SH-SY5Y (cell line): ENCODE measurements at regions not wholly inside any gene's neighbourhood (a gene's known extent, or its start where the extent isn't known, plus 50 kb on each side); places are given as distances from the start of the nearest gene placed in this dataset.

Experiments used
- GATA2 ChIP-seq: IDR thresholded peaks from 2 replicates; pipeline ENCODE4 v1.6.1; 2011; ENCODE audit warnings: mild to moderate bottlenecking, low read depth, low read length
- GATA3 ChIP-seq: IDR thresholded peaks from 2 replicates; pipeline ENCODE4 v1.6.1; 2011; ENCODE audit warnings: low read depth, mild to moderate bottlenecking, low read length, moderate library complexity

DNA sequence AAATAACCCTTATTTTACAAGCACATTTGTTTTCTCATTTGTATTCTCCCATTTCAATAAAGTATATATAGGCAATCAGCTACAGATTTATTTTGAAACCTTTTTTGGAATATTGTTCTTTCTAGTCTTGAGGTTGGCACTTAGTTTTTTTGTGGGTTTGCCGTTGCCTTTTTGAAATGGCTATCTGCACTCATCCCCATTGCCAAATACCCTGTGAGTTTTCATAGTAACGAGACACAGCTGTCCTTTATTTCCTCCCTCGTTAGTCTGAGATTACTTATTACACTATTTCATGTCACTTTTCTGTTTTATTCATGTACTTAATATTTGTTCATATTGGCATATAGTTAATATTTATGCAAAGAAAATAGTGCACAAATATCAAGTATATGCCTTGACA, 1104.0 kb downstream of the SLC6A15 start:
- no peak for TF ChIP-seq GATA3
- no peak for TF ChIP-seq GATA2

DNA sequence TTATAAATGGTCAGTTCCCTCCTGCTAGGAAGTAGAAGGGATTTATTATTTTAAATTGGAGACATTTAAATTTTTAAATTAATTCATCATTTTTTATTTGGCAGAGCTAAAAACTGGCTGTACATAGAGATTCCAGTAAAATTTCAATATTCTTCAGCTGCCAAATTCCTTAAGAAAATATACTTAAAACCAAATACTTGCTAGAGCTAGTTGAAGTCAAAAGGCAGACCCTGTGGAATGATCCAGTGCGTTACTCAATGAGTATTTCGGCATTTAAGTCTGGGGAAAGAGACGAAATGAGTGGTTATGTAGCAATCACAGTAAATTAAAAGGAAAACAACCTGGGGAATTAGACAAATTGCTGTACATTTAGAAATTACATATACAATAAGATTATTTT, 1104.7 kb downstream of the SLC6A15 start:
- TF ChIP-seq GATA3 (no peak), GATA2 (no peak)

DNA sequence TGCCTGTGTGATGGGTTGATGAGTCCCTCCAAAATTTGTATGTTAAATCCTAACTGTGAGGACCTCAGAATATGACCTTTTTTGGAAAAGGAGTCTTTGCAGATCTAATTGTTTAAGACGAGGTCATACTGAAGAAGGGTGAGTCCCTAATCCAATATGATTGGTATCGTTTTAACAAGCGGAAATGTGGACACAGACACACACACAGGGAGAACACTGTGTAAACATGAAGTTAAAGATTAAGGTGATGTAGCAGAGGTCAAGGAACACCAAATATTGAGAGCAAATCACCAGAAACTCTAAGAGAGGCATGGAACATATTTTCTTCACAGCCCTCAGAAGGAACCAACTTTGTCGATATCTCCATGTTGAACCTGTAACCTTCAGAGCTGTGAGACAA, 1106.7 kb downstream of the SLC6A15 start:
- TF ChIP-seq GATA3 (no peak), GATA2 (no peak)

DNA sequence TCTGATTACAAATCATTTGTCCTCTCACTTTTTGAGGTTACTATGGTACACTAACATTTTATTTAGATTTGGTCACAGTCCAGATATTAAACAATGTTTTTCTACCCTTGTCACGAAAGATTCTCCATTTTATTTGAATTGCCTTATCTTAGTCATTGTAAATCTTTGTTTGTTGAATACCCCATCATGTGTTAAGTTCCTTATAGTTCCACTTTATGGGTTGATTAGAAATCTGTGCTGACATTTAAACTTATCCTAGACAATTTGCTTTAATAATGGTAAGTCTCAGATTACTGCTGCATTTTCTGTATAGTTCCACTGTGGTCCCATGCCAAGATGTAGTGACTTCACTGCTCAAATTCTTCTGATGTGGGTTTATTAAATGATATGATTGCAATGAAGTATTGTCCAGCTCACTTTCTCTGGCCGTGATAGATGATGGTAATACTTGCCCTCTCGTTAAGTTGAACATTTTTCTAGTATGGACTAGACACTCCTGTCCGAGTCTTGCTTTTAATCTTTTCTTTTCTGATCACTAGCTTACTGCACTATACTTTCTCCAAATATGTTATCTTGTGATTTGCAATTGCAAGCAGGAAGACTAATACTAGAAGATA, 1107.3 kb downstream of the SLC6A15 start:
- TF ChIP-seq GATA2: no peak
- no peak for TF ChIP-seq GATA3

DNA sequence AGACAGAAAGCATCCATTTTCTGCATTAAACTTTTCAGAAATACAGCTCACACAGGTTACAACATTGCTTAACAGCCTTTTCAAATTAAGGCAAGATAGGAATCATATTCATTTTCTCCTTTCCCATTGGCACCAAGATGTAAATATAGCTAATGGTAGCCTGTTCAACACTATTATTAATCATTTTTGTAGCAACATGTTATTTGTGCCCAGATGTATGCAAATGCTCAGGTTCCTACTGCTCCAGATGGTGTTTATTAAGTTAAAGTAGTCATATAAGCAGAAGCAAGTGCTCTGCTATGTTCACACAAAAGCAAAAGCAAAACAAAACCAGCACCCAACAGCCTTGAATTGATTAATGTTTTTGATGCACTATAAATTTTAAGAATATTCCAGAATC, 1110.6 kb downstream of the SLC6A15 start:
- no peak for TF ChIP-seq GATA3
- TF ChIP-seq GATA2: no peak

DNA sequence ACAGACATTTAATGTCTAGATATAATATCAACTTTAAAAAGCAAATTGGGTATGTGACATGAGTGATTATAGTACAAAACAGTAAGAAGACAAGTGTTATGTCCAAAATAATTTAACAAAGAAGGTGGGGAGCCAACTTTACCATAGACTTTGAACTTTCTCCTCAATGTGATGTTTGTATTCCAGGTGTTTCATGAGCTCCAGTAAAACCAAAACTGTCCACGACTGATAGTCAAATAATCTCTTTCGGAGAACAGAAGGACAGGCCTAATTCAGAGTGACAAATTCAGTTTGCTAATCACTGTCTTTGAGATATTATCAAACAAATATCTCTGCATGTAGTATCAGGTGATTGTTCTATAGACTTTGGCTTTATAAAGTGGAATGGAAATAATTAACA, 1112.6 kb downstream of the SLC6A15 start:
- TF ChIP-seq GATA3 (no peak), GATA2 (no peak)

DNA sequence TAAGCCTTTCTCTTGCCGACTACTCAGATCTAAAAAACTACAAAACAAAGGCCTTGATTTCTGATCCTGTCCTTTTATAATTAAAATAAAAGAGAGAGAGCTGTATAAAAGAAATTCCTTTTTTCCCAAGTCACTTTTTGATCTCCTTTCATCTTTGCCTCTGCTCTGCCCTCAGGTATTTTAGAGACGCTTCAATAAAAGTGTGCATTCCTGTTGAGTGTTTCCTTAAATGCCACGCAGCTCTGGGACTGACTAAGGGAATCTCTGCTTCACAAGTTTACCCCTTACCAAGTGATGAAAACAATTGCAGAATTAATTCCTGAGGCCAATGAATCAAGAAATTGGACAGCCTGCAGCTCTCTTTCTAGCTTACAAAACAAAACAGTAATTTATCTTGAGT, 1109.8 kb downstream of the TMTC2 start:
- TF ChIP-seq GATA2: no peak
- TF ChIP-seq GATA3: no peak

DNA sequence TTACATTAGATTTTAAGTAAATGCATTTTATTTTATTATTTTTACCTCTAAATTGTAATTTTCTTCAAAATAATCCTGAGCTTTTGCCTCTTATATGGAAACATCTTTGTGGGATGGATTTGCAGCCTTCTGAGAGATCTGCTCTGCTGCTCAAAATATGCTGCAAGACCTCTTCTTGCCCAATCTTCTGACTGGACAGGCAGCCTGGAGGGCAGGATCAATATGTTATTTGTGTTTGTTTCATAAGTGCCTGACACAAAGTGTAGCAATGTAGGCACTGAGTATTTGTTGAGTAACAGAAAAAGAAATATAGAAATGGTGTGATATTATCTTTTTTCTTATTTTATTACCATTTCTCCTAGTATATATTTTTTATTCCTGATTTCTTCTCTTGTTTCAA, 1106.9 kb downstream of the TMTC2 start:
- TF ChIP-seq GATA2 (no peak), GATA3 (no peak)

DNA sequence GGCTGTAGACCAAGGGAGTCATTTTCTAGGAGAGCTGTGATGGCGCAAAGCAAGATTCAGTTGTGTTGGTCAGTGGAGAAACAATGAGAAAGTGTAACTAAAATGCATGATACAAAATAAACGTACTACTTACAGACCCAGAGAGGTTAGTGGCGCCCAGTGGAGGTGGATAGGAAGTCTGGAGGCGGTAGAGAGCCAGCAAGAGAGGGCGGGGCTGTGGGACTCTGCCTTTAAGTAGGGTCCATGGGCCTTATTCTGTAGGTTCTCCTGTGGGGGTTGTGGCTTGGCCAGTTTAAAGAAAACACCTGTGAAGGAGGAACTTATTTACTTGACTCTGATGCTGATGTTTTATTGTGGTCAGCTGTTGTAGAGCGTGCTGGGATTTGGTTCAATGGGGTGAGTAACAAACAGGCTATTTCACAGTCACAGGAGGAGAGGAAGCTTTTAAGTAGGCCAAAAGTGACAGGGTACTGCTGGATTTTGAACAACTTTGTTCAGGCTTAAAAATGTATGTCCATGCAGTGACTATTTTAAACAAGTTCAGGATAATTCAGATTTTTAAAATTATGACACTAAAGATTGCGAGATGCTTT, 1097.7 kb downstream of the TMTC2 start:
- TF ChIP-seq GATA3: no peak
- no peak for TF ChIP-seq GATA2

DNA sequence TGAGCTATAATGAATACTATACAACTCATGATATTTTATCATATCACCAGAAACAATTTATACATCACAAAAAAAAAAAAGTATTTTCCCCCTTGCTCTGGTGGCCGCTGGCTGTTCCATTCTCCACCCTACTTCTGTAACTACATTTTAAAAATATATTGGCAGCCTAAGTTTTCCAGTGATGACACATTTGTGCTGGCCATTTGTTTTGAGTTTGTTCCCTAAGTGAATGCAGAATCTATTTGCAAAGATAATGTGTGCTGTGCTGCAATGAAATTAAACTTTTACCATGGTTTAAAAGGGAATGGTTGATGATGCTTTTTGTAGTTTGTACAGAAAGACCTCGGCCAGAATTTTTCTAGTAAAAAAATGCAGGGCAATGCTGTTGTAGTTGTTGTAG, 1092.8 kb downstream of the TMTC2 start:
- no peak for TF ChIP-seq GATA2
- TF ChIP-seq GATA3: no peak

DNA sequence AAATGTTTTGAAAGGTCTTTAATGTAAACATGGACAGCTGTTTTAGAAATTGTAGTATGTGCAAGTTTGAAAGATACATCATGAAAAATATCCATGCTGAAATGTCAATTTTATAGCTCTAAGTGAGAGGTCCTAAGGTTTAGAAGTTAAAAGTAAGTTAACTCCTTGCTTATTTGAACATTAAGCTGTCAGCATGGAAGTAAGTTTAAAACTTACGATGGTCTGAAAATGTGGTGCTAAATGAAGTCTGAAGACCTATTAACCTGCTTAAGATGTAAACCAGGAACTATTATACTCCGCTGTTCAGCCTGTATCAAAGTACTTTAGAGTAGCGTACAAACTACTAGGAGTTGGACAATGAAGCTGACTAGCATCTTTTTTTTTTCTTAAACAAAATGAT, 1082.4 kb downstream of the TMTC2 start:
- no peak for TF ChIP-seq GATA3
- TF ChIP-seq GATA2: no peak

DNA sequence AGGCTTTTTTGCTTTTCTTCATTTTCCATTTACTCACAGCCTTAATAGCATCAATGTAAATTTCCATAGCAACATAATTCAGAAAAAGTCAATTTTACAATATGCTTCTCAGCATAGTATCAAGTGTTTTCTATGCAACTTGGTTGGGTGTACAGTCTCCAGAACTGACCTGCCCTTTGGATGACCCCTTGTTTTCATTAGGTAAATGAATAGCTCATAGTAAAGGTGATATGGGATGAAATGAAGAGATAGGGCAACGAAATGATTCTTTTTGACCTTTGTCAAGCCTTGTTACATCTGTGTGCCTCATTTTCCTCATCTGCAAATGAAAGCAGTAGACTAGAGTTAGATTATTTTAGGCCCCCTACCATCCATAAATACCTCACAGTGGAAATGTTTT, 1081.0 kb downstream of the TMTC2 start:
- TF ChIP-seq GATA3: no peak

DNA sequence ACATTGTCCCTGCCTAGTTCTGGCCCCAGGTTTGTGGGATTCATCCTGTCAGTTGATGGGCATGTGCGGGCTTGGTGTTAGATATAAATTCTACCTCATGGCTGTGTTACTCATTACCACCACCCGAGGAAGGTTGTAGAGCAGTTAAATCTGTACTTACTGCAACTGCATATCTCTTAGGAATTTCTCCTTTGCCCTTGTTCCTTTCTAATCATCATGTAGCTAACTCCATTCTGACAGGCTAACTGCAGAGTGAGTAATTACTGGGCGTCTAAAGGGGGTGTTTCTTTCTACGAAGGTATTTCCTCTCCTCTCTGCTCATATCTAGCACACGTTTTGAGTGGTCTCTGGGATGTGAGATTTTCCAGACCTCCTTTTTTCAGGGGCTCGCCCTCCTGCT, 1076.7 kb downstream of the TMTC2 start:
- no peak for TF ChIP-seq GATA3
- no peak for TF ChIP-seq GATA2

DNA sequence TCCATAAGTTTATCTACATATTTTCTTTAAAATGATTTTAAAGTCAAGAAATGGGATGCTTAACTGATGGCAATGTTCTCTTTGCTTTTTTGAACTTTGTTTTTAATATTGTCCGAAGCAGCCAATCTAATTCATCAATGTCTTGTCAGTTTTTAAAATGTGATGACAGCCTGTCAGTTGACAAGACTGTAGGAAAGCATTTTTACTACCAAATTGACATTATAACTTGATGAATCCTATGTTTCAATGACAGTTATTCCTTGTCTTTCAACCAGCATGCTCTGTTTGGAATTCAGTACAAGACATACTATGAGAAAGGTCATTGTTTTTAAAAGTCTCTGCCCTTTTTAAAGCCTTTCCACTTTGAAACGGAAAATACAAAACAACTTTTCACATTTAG, 1073.2 kb downstream of the TMTC2 start:
- TF ChIP-seq GATA2 (no peak), GATA3 (no peak)

DNA sequence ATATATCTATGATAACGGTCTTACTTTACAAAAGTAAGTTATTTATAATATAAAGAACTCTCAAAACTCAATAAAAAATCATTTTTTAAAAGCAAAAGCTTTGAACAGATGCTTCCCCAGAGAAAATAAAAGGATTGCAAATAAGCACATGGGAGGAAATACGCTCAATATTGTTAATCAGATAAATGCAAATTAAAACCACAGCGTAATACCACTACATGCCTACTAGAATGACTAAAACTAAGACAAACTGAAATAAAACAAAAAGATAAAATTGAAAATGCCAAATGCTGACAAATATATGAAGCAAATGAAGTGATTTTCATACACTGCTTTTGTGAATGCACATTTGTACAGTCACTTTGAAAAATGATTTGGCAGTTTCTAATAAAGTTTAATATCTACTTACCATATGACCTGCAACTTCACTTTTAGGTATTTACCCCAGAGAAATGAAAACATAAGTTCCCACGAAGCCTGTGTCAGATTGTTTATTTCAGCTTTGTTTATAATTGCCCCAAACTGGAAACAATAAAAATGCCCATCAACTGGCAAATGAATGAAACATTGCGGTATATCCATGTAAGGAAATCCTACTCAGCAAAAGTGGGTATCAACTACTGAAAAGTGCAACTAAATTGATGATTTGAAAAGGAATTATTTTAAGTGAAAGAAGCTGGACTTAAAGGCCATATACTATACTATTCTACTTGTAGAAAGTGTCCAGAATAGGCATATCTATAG, 1072.4 kb downstream of the TMTC2 start:
- TF ChIP-seq GATA3: no peak
- TF ChIP-seq GATA2: no peak
